ENCODE measurements at regions not wholly inside any gene's neighbourhood (a gene's known extent, or its start where the extent isn't known, plus 50 kb on each side); places are given as distances from the start of the nearest gene placed in this dataset.

- no peaks in the 10 kb centered on the region for H4K20me1 ChIP-seq (ENCODE audit: insufficient read depth, low read length)
- no peak overlapping the region for H3K9ac ChIP-seq (ENCODE audit: low read depth, low read length)
- no peak overlapping the region for H2AFZ ChIP-seq (ENCODE audit: low read depth, low read length)
- no peaks in the 10 kb centered on the region for H3K27me3 ChIP-seq (ENCODE audit: insufficient read depth, low read length, poor library complexity)
- no peak overlapping the region for H3K4me3 ChIP-seq (ENCODE audit: low read depth in 1 of 2, low read length in 2 of 2)
- ATAC-seq (ENCODE audit: insufficient read depth, low read depth), result no peak
- no peak overlapping the region for H3K27ac ChIP-seq (ENCODE audit: low read length)
- no peak for TF ChIP-seq CTCF (IDR thresholded peaks at IDR 0.05; ENCODE audit: borderline replicate concordance, extremely low read depth, low read length, poor library complexity, severe bottlenecking)
- TF ChIP-seq EZH2 (IDR thresholded peaks at IDR 0.05; ENCODE audit: borderline replicate concordance, low read depth, low read length, severe bottlenecking), result no peak
- H3K36me3 ChIP-seq (ENCODE audit: insufficient read depth, low read length), result no peaks in the 10 kb centered on the region
- no peaks in the 10 kb centered on the region for H3K79me2 ChIP-seq (ENCODE audit: insufficient read depth, low read length)
- DNase-seq, result no peak
- H3K4me1 ChIP-seq (ENCODE audit: insufficient read depth, low read length), result no peaks in the 10 kb centered on the region
- H3K9me3 ChIP-seq (ENCODE audit: insufficient read depth, low read length, severe bottlenecking), result no peaks in the 10 kb centered on the region
- no peak overlapping the region for H3K4me2 ChIP-seq (ENCODE audit: insufficient read depth, low read length)
Observed at GRCh38 chr2:139077099-139077737, 297.0 kb upstream of the NXPH2 start.

- Histone ChIP-seq H3K79me2 (ENCODE audit: insufficient read depth, low read length) (no peaks in the 10 kb centered on the region), H3K4me1 (ENCODE audit: insufficient read depth, low read length) (no peaks in the 10 kb centered on the region), H3K9me3 (ENCODE audit: insufficient read depth, low read length, severe bottlenecking) (no peaks in the 10 kb centered on the region), H3K27ac (ENCODE audit: low read length) (no peak overlapping the region), H3K4me3 (ENCODE audit: low read depth in 1 of 2, low read length in 2 of 2) (no peak overlapping the region), H3K4me2 (ENCODE audit: insufficient read depth, low read length) (no peak overlapping the region), H3K27me3 (ENCODE audit: insufficient read depth, low read length, poor library complexity) (no peaks in the 10 kb centered on the region), H3K9ac (ENCODE audit: low read depth, low read length) (no peak overlapping the region), H3K36me3 (ENCODE audit: insufficient read depth, low read length) (no peaks in the 10 kb centered on the region), H2AFZ (ENCODE audit: low read depth, low read length) (no peak overlapping the region), H4K20me1 (ENCODE audit: insufficient read depth, low read length) (no peaks in the 10 kb centered on the region)
- DNase-seq, result no peak
- ATAC-seq (ENCODE audit: insufficient read depth, low read depth), result no peak
- TF ChIP-seq EZH2 (IDR thresholded peaks at IDR 0.05; ENCODE audit: borderline replicate concordance, low read depth, low read length, severe bottlenecking) (no peak), CTCF (IDR thresholded peaks at IDR 0.05; ENCODE audit: borderline replicate concordance, extremely low read depth, low read length, poor library complexity, severe bottlenecking) (no peak)
Observed at GRCh38 chr2:139067874-139068273, 287.7 kb upstream of the NXPH2 start.

- no peaks in the 10 kb centered on the region for H3K9me3 ChIP-seq (ENCODE audit: insufficient read depth, low read length, severe bottlenecking)
- H3K27me3 ChIP-seq (ENCODE audit: insufficient read depth, low read length, poor library complexity), result no peaks in the 10 kb centered on the region
- no peak for ATAC-seq (ENCODE audit: insufficient read depth, low read depth)
- H3K4me1 ChIP-seq (ENCODE audit: insufficient read depth, low read length), result no peaks in the 10 kb centered on the region
- H3K36me3 ChIP-seq (ENCODE audit: insufficient read depth, low read length), result no peaks in the 10 kb centered on the region
- no peak overlapping the region for H3K9ac ChIP-seq (ENCODE audit: low read depth, low read length)
- no peaks in the 10 kb centered on the region for H3K79me2 ChIP-seq (ENCODE audit: insufficient read depth, low read length)
- no peak overlapping the region for H3K4me3 ChIP-seq (ENCODE audit: low read depth in 1 of 2, low read length in 2 of 2)
- H3K4me2 ChIP-seq (ENCODE audit: insufficient read depth, low read length), result no peak overlapping the region
- no peak overlapping the region for H3K27ac ChIP-seq (ENCODE audit: low read length)
- H2AFZ ChIP-seq (ENCODE audit: low read depth, low read length), result no peak overlapping the region
- no peak for DNase-seq
- no peaks in the 10 kb centered on the region for H4K20me1 ChIP-seq (ENCODE audit: insufficient read depth, low read length)
- TF ChIP-seq EZH2 (IDR thresholded peaks at IDR 0.05; ENCODE audit: borderline replicate concordance, low read depth, low read length, severe bottlenecking), result no peak
- TF ChIP-seq CTCF (IDR thresholded peaks at IDR 0.05; ENCODE audit: borderline replicate concordance, extremely low read depth, low read length, poor library complexity, severe bottlenecking), result no peak
Observed at GRCh38 chr2:139067072-139067471, 286.9 kb upstream of the NXPH2 start.

Data from DND-41 (cell line).